ENCODE measurements at regions not wholly inside any gene's neighbourhood (a gene's known extent, or its start where the extent isn't known, plus 50 kb on each side); places are given as distances from the start of the nearest gene placed in this dataset.
A peak's percentile ranks its signal among the peaks of the same experiment; 100 is the strongest.
"Not testable (repeated sequence)": the region's sequence is repeated elsewhere in the genome, so short reads cannot be mapped to it uniquely, and the experiment has no call there.

DNA sequence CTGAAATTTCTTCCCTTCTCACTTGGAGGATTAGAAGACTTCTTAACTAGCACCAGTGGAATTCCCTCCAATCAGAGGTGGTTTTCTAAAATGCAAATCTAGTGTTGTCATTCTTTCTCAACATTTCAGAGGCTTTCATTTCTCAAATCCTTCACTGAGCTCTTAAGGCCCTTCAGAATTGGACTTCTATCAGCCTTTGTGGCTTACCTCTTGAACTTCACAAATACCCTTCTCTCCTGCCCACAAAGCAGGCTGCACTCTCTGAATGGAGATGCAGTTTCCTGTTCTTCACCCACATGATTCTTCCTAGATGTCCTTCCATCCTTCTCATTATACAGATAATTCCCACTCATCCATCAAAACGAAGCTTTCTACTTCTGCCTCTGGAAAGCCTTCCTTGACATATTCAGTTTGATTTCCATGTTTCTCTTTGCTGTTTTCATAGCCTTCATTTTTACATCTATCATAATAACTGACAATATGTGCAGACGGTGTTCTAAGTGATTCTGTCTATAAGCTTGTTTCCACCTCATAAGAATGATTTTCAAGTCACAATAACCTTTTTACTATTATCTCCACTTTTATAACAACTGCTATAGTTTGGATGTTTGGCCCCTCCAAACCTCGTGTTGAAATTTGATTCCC lies 123.1 kb upstream of the GPR12 start:
- no peak for DNase-seq

- DNase-seq: no peak
Measured at GRCh38 chr13:26882731-26883130, 122.1 kb upstream of the GPR12 start.

DNA sequence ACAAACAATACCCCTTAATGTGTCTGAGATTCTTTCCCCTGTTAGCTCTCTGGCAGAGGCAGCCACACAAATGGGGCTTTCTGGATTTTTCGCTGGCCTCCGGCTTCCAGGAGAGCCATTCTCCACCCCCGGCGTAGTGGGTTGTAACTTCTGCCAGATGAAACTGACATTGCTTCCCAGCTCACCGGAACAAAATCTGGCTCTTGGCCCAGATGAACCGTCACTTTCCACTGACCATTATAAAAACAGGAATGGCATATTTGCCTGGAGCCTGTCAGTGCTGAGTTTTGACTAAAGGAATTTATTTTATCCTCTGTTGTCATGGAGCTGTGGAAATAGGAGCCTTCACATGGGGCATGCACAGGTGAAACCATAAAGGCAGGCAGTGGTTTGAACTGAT lies 120.6 kb upstream of the GPR12 start:
- no peak for DNase-seq

DNA sequence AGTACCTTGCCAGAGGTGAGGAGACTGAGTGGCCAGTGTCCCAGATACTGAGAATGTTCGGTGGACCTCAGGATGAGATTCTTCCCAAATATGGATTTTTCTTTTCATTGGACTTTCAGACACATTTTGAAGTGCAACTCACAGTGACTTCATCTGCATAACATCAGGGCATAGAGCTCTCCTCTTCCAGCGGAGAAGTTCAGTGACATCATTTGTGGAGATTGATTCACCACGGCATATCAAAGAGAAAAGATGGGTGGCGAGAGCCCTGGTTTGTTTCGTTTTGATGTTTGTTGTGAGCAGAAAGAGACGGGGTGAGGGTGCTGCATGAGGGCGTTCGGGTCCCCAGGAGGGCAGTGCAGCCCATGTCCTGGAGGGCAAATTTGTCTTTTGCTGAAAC lies 120.1 kb upstream of the GPR12 start:
- no peak for DNase-seq

DNA sequence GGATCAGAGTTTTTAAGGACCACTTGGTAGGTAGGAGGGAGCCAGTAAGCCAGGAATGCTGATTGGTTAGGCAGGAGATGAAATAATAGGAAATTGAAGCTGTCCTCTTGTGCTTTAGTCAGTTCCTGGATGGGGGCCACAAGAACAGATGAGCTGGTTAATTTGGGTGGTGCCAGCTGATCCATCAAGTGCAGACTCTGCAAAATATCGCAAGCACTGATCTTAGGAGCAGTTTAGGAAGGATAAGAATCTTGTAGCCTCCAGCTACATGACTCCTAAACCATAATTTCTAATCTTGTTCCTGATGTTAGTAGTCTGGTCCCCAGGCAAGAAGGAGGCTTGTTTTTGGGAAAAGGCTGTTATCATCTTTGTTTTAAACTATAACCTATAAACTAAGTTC lies 117.9 kb upstream of the GPR12 start:
- no peak for DNase-seq

DNA sequence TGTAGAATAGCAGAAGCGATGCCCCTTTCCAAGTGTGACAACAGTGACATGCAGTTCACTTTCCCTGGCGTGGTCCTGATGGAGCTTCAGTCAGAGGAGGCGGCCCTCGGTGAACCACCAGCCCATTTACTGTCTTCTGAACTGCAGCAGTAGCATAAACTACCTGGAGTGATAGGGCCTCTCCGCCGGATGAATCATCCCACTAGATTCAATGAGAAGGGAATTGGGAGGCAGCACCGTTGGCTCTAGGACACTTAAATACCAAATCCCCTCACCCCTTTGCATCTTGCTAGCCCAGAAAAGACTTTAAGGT lies 112.8 kb upstream of the GPR12 start:
- DNase-seq: no peak

DNA sequence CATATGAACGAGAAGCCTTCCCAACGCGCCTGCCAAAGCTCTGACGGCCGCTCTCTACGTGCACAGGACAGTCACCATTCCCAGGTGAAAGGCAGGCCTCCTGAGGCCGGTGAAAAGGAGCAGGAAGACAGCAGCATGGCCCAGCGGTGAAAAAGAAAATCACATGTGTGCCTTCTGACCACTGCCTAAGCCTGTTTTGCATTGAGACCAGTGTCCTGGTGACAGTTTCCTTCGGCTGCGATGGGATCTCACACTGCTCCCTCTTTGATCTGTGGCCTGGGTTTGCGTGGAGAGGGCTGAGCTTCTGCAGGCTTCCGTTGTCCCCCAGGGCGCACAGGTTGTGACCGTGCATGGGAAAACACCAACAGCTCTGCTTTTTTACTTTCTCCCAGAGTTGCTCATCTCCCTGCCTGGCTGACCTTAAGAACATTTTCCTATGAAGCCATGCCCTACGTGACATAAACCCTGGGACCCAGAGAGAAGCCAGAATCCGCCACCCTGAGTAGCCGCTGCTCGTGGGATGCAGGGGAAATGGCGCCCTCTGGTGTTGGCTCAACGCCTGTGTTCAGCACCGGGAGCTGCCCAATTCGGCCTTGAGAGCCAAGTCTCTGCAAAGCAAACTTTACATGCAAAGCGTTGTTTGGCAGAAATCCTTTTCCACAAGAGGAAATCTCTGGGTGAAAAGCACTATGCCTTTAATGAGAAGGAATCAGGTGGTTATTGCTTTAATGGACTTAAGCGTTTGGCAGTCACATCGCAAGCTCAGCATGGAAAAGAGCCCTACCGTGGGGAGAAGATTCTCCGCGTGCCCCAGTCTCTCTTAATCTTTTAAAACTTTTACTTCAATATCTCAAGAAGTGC lies 112.2 kb upstream of the GPR12 start:
- peak; percentile 25 for DNase-seq

DNA sequence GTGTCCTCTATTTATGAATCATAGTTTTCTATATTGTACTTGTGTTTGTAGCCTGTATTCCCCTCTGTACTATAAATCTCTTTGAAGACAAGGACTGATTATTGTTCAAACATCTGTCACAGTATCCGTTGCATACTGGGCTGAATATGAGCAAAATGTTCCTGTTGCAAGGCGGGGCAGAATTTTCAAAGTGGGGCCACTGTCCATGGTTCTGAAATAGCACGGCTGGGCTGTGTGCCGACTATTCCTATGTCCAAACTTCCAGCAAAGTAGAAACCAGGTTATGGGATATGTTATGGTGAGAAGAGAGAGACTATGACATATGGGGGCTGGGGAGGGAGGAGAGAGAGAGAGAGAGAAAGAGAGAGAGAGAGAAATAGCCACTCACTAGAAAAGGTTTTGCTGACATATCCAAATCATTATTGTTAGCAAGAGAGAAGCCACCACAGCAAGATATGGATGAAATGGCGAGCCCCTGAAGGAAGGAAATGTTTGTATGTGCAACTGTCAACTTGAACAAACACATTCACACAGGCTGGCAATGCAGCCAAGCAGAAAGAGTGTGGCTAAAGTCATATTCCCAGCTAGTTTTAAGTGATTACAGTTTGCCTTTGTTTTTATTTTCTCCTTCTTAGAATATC lies 107.0 kb upstream of the GPR12 start:
- DNase-seq: no peak

GRCh38 chr13:26864576-26864975 lies 104.0 kb upstream of the GPR12 start:
- DNase-seq: no peak

- DNase-seq: no peak
Measured at GRCh38 chr13:26861941-26862340, 101.4 kb upstream of the GPR12 start.

- no peak for DNase-seq
Measured at GRCh38 chr13:26855921-26856320, 95.3 kb upstream of the GPR12 start.

- no peak for DNase-seq
Measured at GRCh38 chr13:26855071-26855470, 94.5 kb upstream of the GPR12 start.

GRCh38 chr13:26853323-26853722 lies 92.7 kb upstream of the GPR12 start:
- DNase-seq: no peak

GRCh38 chr13:26847281-26847680 lies 86.7 kb upstream of the GPR12 start:
- DNase-seq: no peak

GRCh38 chr13:26845063-26845462 lies 84.5 kb upstream of the GPR12 start:
- DNase-seq: not testable (repeated sequence)

GRCh38 chr13:26839682-26840081 lies 79.1 kb upstream of the GPR12 start:
- DNase-seq: no peak

- DNase-seq: no peak
Measured at GRCh38 chr13:26838821-26839220, 78.2 kb upstream of the GPR12 start.

- DNase-seq: no peak
Measured at GRCh38 chr13:26837997-26838396, 77.4 kb upstream of the GPR12 start.

GRCh38 chr13:26837102-26837501 lies 76.5 kb upstream of the GPR12 start:
- DNase-seq: no peak

DNA sequence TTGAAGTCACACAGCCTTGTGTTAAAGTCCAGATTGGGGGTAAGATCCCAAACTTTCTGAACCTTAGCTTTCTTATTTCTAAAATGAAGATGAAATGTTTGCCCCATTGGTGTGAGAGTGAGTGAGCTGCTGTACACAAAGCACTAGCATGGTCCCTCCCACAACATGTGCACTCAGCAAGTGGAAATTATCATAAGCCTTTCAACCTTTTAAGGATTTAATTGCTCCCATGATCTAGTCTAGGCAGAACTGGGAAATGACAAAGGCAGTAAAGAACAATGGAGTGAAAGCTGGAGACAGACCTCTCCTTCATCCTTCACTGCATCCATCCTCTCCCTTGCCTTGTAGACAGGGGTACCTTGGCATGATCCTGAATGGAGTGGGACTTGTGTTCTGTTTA lies 76.0 kb upstream of the GPR12 start:
- no peak for DNase-seq

DNA sequence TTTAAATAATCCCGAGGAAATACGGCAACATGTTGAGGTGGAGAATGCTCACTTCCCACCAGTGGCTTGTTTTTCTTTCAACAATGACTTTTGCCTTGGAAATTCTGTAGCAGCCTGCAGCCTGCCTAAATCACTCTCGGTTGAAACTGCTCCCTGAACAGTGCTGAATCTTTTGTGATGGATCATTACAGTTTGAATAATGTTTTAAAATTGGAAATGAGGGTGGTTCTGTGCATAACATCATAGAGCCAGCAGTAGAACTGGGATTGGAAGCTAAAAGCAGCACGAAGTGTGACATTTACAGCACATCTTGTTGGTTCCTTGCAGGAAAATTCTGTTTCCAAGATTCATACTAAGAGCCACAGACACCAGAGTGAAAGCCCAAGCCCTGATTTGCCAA lies 74.1 kb upstream of the GPR12 start:
- no peak for DNase-seq

- no peak for DNase-seq
Measured at GRCh38 chr13:26831336-26831908, 70.8 kb upstream of the GPR12 start.

- no peak for DNase-seq
Measured at GRCh38 chr13:26829716-26830115, 69.1 kb upstream of the GPR12 start.

- no peak for DNase-seq
Measured at GRCh38 chr13:26824581-26824980, 64.0 kb upstream of the GPR12 start.

Measured in CD4-positive, alpha-beta T cell treated with Interleukin-4 for 4 hours (primary cell).